ENCODE measurements at regions not wholly inside any gene's neighbourhood (a gene's known extent, or its start where the extent isn't known, plus 50 kb on each side); places are given as distances from the start of the nearest gene placed in this dataset.

DNA sequence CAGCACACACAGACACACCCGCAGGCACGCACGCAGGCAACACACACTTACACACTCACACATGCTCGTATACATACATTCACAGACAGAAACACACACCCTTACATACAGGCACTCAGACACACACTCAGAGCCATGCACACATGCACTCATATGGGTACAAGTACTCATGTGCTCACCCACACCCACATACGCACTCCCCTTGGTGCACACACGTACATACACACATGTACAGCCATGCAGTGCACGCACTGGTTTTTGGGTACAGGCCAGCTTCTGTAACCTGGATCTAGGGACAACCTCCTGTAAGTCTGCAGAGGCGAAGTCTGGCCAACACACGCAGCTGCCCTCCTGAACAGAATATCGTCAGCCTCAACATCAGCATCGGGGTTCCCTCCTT lies 221.3 kb upstream of the RTL1 start:
- TF ChIP-seq, protein P1, sequence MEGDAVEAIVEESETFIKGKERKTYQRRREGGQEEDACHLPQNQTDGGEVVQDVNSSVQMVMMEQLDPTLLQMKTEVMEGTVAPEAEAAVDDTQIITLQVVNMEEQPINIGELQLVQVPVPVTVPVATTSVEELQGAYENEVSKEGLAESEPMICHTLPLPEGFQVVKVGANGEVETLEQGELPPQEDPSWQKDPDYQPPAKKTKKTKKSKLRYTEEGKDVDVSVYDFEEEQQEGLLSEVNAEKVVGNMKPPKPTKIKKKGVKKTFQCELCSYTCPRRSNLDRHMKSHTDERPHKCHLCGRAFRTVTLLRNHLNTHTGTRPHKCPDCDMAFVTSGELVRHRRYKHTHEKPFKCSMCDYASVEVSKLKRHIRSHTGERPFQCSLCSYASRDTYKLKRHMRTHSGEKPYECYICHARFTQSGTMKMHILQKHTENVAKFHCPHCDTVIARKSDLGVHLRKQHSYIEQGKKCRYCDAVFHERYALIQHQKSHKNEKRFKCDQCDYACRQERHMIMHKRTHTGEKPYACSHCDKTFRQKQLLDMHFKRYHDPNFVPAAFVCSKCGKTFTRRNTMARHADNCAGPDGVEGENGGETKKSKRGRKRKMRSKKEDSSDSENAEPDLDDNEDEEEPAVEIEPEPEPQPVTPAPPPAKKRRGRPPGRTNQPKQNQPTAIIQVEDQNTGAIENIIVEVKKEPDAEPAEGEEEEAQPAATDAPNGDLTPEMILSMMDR (IDR thresholded peaks at IDR 0.05; ENCODE audit: low read depth, low read length) = no peak
- no peak for TF ChIP-seq EZH2phosphoT487 (IDR thresholded peaks at IDR 0.05; ENCODE audit: low read depth)

Data from OCI-LY3 (cell line).